GM23338 (cell line): ENCODE measurements at regions not wholly inside any gene's neighbourhood (a gene's known extent, or its start where the extent isn't known, plus 50 kb on each side); places are given as distances from the start of the nearest gene placed in this dataset.

Experiments
- CREB1 ChIP-seq: fragments of 250-450 bp; sonication (Bioruptor Pico); IDR thresholded peaks from 2 replicates; pipeline ENCODE4 v1.5.0; 2020; ENCODE audit warnings: low read depth, mild to moderate bottlenecking, moderate library complexity
- ETS1 ChIP-seq: IDR thresholded peaks from 2 replicates; pipeline ENCODE4 v1.6.1; 2016; ENCODE audit warnings: antibody characterized with exemption
- EZH2 ChIP-seq: fragments of 200-600 bp; sonication (generic); IDR thresholded peaks from one replicate; pipeline ENCODE4 v1.8.0; 2017; ENCODE audit warnings: antibody characterized with exemption, mild to moderate bottlenecking, low read depth; ENCODE audit not compliant: unreplicated experiment
- EZH2phosphoT487 ChIP-seq: fragments of 200-600 bp; sonication (generic); IDR thresholded peaks from one replicate; pipeline ENCODE4 v1.8.1; 2018; ENCODE audit warnings: antibody characterized with exemption; ENCODE audit not compliant: unreplicated experiment
- JUNB ChIP-seq: IDR thresholded peaks from one replicate; pipeline ENCODE4 v1.6.1; 2016; ENCODE audit warnings: antibody characterized with exemption; ENCODE audit not compliant: unreplicated experiment
- NANOG ChIP-seq: IDR thresholded peaks from 2 replicates; pipeline ENCODE4 v1.6.1; 2016; ENCODE audit warnings: antibody characterized with exemption, borderline replicate concordance
- POLR2AphosphoS5 ChIP-seq: IDR thresholded peaks from 2 replicates; pipeline ENCODE4 v1.6.1; 2016; ENCODE audit warnings: antibody characterized with exemption, low read depth
- STAT1 ChIP-seq: IDR thresholded peaks from one replicate; pipeline ENCODE4 v1.6.1; 2016; ENCODE audit warnings: antibody characterized with exemption; ENCODE audit not compliant: unreplicated experiment
- ZNF114 ChIP-seq: fragments of 250-450 bp; sonication (Bioruptor Pico); IDR thresholded peaks from 2 replicates; pipeline ENCODE4 v1.5.0; 2020; ENCODE audit warnings: mild to moderate bottlenecking, moderate library complexity
- ZNF331 ChIP-seq: fragments of 250-450 bp; sonication (Bioruptor Pico); IDR thresholded peaks from 2 replicates; pipeline ENCODE4 v1.5.0; 2020; ENCODE audit warnings: low read depth, mild to moderate bottlenecking, moderate library complexity
- ZNF462 ChIP-seq: fragments of 250-450 bp; sonication (Bioruptor Pico); IDR thresholded peaks from 2 replicates; pipeline ENCODE4 v1.5.0; 2020; ENCODE audit warnings: mild to moderate bottlenecking, moderate library complexity

GRCh38 chr1:81414488-81415015 lies 386.2 kb upstream of the ADGRL2 start (continued):
- TF ChIP-seq ZNF462 (CRISPR knock-in tag) (peak; percentile 91), ETS1 (peak; percentile 59; the same call in 1 of the 2 replicates), EZH2phosphoT487 (no peak), NANOG (0 out of 2 replicates have a peak, but pooled peaks have one; percentile 36), STAT1 (no peak), CREB1 (CRISPR knock-in tag) (0 out of 2 replicates have a peak, but pooled peaks have one; percentile 18), EZH2 (no peak), POLR2AphosphoS5 (no peak), ZNF114 (CRISPR knock-in tag) (no peak), JUNB (no peak), ZNF331 (CRISPR knock-in tag) (no peak)
